Activated CD4-positive, alpha-beta T cell treated with anti-CD3 and anti-CD28 coated beads, Interleukin-10, Interleukin-2, amounts not matched to agents 100 ng/mL and 50 ng/mL, durations not matched to agents 16 hours and 8 hours (primary cell): ENCODE measurements at regions not wholly inside any gene's neighbourhood (a gene's known extent, or its start where the extent isn't known, plus 50 kb on each side); places are given as distances from the start of the nearest gene placed in this dataset.

ENCODE experiments used
- DNase-seq: peaks from one replicate; pipeline ENCODE4 v3.0.0-alpha.2; 2020

GRCh38 chr20:10807013-10807412 lies 133.2 kb upstream of the JAG1 start:
- no peak for DNase-seq

- DNase-seq, result no peak
These were observed 139.0 kb upstream of the JAG1 start for GRCh38 chr20:10812759-10813327.

- DNase-seq, result no peak
These were observed 149.8 kb upstream of the JAG1 start for GRCh38 chr20:10823585-10823984.

- DNase-seq, result no peak
These were observed 151.1 kb upstream of the JAG1 start for GRCh38 chr20:10824750-10825500.

- no peak for DNase-seq
These were observed 152.3 kb upstream of the JAG1 start for GRCh38 chr20:10826111-10826510.

GRCh38 chr20:10828180-10828579 lies 154.4 kb upstream of the JAG1 start:
- no peak for DNase-seq

GRCh38 chr20:10832141-10832540 lies 158.3 kb upstream of the JAG1 start:
- DNase-seq, result no peak

- no peak for DNase-seq
These were observed 164.1 kb upstream of the JAG1 start for GRCh38 chr20:10837901-10838300.

GRCh38 chr20:10842116-10842515 lies 168.3 kb upstream of the JAG1 start:
- DNase-seq, result no peak

- DNase-seq, result no peak
These were observed 169.4 kb upstream of the JAG1 start for GRCh38 chr20:10843146-10843711.

GRCh38 chr20:10846766-10847165 lies 173.0 kb upstream of the JAG1 start:
- DNase-seq, result no peak

GRCh38 chr20:10848810-10849370 lies 175.1 kb upstream of the JAG1 start:
- DNase-seq, result peak; percentile 13

- no peak for DNase-seq
These were observed 179.4 kb upstream of the JAG1 start for GRCh38 chr20:10853176-10853575.

GRCh38 chr20:10853731-10854130 lies 179.9 kb upstream of the JAG1 start:
- no peak for DNase-seq

GRCh38 chr20:10854976-10855375 lies 181.2 kb upstream of the JAG1 start:
- DNase-seq, result no peak

- no peak for DNase-seq
These were observed 182.0 kb upstream of the JAG1 start for GRCh38 chr20:10855778-10856177.

GRCh38 chr20:10856237-10857015 lies 182.6 kb upstream of the JAG1 start:
- DNase-seq, result no peak

GRCh38 chr20:10857352-10858070 lies 183.7 kb upstream of the JAG1 start:
- DNase-seq, result no peak

- peak; percentile 24 for DNase-seq
These were observed 187.3 kb upstream of the JAG1 start for GRCh38 chr20:10861090-10861489.

GRCh38 chr20:10861619-10862018 lies 187.8 kb upstream of the JAG1 start:
- DNase-seq, result no peak

- no peak for DNase-seq
These were observed 189.7 kb upstream of the JAG1 start for GRCh38 chr20:10863337-10864060.

- no peak for DNase-seq
These were observed 190.4 kb upstream of the JAG1 start for GRCh38 chr20:10864076-10864672.
